ENCODE measurements at regions not wholly inside any gene's neighbourhood (a gene's known extent, or its start where the extent isn't known, plus 50 kb on each side); places are given as distances from the start of the nearest gene placed in this dataset.
A peak's percentile ranks its signal among the peaks of the same experiment; 100 is the strongest.

- DNase-seq (ENCODE audit: low read depth in 2 of 2): no peak
Observed at GRCh38 chr13:44212633-44213396, 160.8 kb upstream of the SERP2 start.

GRCh38 chr13:44218501-44219240 lies 155.0 kb upstream of the SERP2 start:
- DNase-seq (ENCODE audit: low read depth in 2 of 2): no peak

- no peak for DNase-seq (ENCODE audit: low read depth in 2 of 2)
Observed at GRCh38 chr13:44219577-44220548, 153.8 kb upstream of the SERP2 start.

GRCh38 chr13:44220948-44221347 lies 152.7 kb upstream of the SERP2 start:
- no peak for DNase-seq (ENCODE audit: low read depth in 2 of 2)

GRCh38 chr13:44221657-44222056 lies 152.0 kb upstream of the SERP2 start:
- DNase-seq (ENCODE audit: low read depth in 2 of 2): no peak

- no peak for DNase-seq (ENCODE audit: low read depth in 2 of 2)
Observed at GRCh38 chr13:44223770-44224444, 149.7 kb upstream of the SERP2 start.

GRCh38 chr13:44224450-44225149 lies 149.0 kb upstream of the SERP2 start:
- DNase-seq (ENCODE audit: low read depth in 2 of 2): no peak

GRCh38 chr13:44229371-44230030 lies 144.1 kb upstream of the SERP2 start:
- DNase-seq (ENCODE audit: low read depth in 2 of 2): no peak

GRCh38 chr13:44230071-44230470 lies 143.6 kb upstream of the SERP2 start:
- DNase-seq (ENCODE audit: low read depth in 2 of 2): no peak

GRCh38 chr13:44230736-44231135 lies 142.9 kb upstream of the SERP2 start:
- DNase-seq (ENCODE audit: low read depth in 2 of 2): no peak

- DNase-seq (ENCODE audit: low read depth in 2 of 2): peak in 1 of 2 donors; percentile 5
Observed at GRCh38 chr13:44231786-44232516, 141.7 kb upstream of the SERP2 start.

- no peak for DNase-seq (ENCODE audit: low read depth in 2 of 2)
Observed at GRCh38 chr13:44232774-44233173, 140.8 kb upstream of the SERP2 start.

GRCh38 chr13:44234566-44234965 lies 139.1 kb upstream of the SERP2 start:
- no peak for DNase-seq (ENCODE audit: low read depth in 2 of 2)

GRCh38 chr13:44236370-44236769 lies 137.3 kb upstream of the SERP2 start:
- no peak for DNase-seq (ENCODE audit: low read depth in 2 of 2)

GRCh38 chr13:44236801-44237207 lies 136.8 kb upstream of the SERP2 start:
- DNase-seq (ENCODE audit: low read depth in 2 of 2): no peak

- DNase-seq (ENCODE audit: low read depth in 2 of 2): peak; percentile 5 to 13
Observed at GRCh38 chr13:44237276-44237767, 136.3 kb upstream of the SERP2 start.

- DNase-seq (ENCODE audit: low read depth in 2 of 2): no peak
Observed at GRCh38 chr13:44237881-44238421, 135.7 kb upstream of the SERP2 start.

- DNase-seq (ENCODE audit: low read depth in 2 of 2): no peak
Observed at GRCh38 chr13:44240611-44241145, 132.9 kb upstream of the SERP2 start.

- no peak for DNase-seq (ENCODE audit: low read depth in 2 of 2)
Observed at GRCh38 chr13:44241638-44242037, 132.0 kb upstream of the SERP2 start.
